ENCODE measurements at regions not wholly inside any gene's neighbourhood (a gene's known extent, or its start where the extent isn't known, plus 50 kb on each side); places are given as distances from the start of the nearest gene placed in this dataset.

DNA sequence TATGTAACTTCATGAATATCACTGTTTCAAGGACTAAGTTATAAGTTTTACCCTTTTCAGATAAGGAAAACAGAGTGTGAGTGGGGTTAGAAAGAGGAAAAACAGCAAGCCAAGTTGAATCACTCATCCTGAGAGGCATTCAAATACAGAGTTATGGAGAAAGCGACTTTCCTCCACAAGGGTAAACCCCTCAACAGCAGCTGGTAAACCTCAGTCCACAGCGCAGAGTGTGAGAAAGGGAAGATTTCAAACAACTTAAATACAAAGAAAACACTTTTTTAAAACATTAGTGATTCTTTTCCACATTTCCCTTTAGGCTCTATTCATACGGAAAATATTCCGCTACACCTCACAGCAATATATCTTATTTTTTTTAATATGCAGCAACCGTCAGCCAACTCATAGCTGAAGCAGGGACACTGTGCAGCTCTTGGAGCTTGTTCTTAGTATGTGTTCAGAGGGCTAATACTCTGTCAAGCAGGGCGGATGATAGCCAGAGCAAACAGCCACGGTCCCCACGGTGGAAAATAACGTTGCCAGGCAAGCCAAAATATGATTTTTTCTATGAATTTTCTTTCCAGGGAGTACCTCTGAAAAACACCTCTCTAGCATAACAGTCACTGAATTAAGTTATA lies 488.9 kb upstream of the FAT1 start:
- TF ChIP-seq, protein P1, sequence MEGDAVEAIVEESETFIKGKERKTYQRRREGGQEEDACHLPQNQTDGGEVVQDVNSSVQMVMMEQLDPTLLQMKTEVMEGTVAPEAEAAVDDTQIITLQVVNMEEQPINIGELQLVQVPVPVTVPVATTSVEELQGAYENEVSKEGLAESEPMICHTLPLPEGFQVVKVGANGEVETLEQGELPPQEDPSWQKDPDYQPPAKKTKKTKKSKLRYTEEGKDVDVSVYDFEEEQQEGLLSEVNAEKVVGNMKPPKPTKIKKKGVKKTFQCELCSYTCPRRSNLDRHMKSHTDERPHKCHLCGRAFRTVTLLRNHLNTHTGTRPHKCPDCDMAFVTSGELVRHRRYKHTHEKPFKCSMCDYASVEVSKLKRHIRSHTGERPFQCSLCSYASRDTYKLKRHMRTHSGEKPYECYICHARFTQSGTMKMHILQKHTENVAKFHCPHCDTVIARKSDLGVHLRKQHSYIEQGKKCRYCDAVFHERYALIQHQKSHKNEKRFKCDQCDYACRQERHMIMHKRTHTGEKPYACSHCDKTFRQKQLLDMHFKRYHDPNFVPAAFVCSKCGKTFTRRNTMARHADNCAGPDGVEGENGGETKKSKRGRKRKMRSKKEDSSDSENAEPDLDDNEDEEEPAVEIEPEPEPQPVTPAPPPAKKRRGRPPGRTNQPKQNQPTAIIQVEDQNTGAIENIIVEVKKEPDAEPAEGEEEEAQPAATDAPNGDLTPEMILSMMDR (optimal IDR thresholded peaks at IDR 0.05 in 1 of 3, IDR thresholded peaks at IDR 0.05 in 1 of 3, conservative IDR thresholded peaks at IDR 0.05 in 1 of 3; ENCODE audit: extremely low read depth in 1 of 3, insufficient read depth in 2 of 3, low read length in 3 of 3): no peak
- TF ChIP-seq EZH2 (IDR thresholded peaks at IDR 0.05; ENCODE audit: low read length): no peak
